ENCODE measurements at regions not wholly inside any gene's neighbourhood (a gene's known extent, or its start where the extent isn't known, plus 50 kb on each side); places are given as distances from the start of the nearest gene placed in this dataset.

DNA sequence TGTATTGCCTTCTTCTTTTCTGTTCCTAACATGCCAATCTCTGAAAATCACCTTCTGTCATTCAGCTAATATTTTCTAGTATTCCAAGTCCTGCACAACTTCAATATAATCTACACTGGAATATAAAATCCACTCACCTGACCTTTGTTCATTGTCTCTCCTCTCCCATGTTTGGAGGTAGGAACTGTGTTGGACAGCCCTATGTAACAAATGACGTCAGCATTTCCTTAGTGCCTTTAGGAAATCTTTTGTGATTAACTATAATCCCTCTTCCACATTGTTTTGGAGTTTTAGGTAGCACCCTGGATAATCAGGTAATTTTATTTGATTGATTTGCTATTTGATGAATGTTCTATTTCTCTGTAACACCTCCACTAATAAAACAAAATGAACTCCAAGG, 814.8 kb upstream of the PRKX start:
- no peak for DNase-seq (ENCODE audit: low spot score)
- no peaks in the 10 kb centered on the region for H3K4me1 ChIP-seq (ENCODE audit: insufficient read depth, poor library complexity, severe bottlenecking)
- TF ChIP-seq CTCF (IDR thresholded peaks at IDR 0.05; ENCODE audit: poor library complexity, severe bottlenecking) = no peak
- H3K9me3 ChIP-seq (ENCODE audit: severe bottlenecking) = no peaks in the 10 kb centered on the region
- no peak overlapping the region for H3K4me3 ChIP-seq (ENCODE audit: severe bottlenecking)
- H3K27me3 ChIP-seq (ENCODE audit: insufficient read depth, poor library complexity, severe bottlenecking) = no peaks in the 10 kb centered on the region
- ATAC-seq (ENCODE audit: low read depth) = no peak
- H3K27ac ChIP-seq (ENCODE audit: poor library complexity, severe bottlenecking) = no peak overlapping the region
- no peaks in the 10 kb centered on the region for H3K36me3 ChIP-seq (ENCODE audit: low read depth)

GRCh38 chrX:4485912-4486311, 772.5 kb upstream of the PRKX start:
- Histone ChIP-seq H3K4me1 (ENCODE audit: insufficient read depth, poor library complexity, severe bottlenecking) (no peaks in the 10 kb centered on the region), H3K27me3 (ENCODE audit: insufficient read depth, poor library complexity, severe bottlenecking) (no peaks in the 10 kb centered on the region), H3K4me3 (ENCODE audit: severe bottlenecking) (no peak overlapping the region), H3K27ac (ENCODE audit: poor library complexity, severe bottlenecking) (no peak overlapping the region), H3K36me3 (ENCODE audit: low read depth) (no peaks in the 10 kb centered on the region), H3K9me3 (ENCODE audit: severe bottlenecking) (no peaks in the 10 kb centered on the region)
- no peak for DNase-seq (ENCODE audit: low spot score)
- no peak for ATAC-seq (ENCODE audit: low read depth)
- TF ChIP-seq CTCF (IDR thresholded peaks at IDR 0.05; ENCODE audit: poor library complexity, severe bottlenecking) = no peak

DNA sequence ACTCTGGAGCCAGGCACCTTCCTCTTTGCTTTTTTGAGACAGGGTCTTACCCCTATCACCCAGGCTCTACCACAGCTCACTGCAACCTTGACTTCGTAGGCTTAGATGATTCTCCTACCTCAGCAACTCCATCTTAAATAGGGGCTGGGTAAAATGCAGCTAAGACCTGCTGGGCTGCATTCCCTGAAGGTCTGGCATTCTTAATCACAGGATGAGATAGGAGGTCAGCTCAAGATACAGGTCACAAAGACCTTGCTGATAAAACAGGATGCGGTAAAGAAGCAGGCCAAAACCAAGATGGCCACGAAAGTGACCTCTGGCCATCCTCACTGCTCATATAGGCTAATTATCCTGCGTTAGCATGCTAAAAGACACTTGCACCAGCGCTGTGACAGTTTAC, 770.8 kb upstream of the PRKX start:
- H3K4me3 ChIP-seq (ENCODE audit: severe bottlenecking) = no peak overlapping the region
- TF ChIP-seq CTCF (IDR thresholded peaks at IDR 0.05; ENCODE audit: poor library complexity, severe bottlenecking) = no peak
- DNase-seq (ENCODE audit: low spot score) = no peak
- no peaks in the 10 kb centered on the region for H3K9me3 ChIP-seq (ENCODE audit: severe bottlenecking)
- H3K36me3 ChIP-seq (ENCODE audit: low read depth) = no peaks in the 10 kb centered on the region
- H3K27me3 ChIP-seq (ENCODE audit: insufficient read depth, poor library complexity, severe bottlenecking) = no peaks in the 10 kb centered on the region
- no peak overlapping the region for H3K27ac ChIP-seq (ENCODE audit: poor library complexity, severe bottlenecking)
- H3K4me1 ChIP-seq (ENCODE audit: insufficient read depth, poor library complexity, severe bottlenecking) = no peaks in the 10 kb centered on the region
- no peak for ATAC-seq (ENCODE audit: low read depth)

DNA sequence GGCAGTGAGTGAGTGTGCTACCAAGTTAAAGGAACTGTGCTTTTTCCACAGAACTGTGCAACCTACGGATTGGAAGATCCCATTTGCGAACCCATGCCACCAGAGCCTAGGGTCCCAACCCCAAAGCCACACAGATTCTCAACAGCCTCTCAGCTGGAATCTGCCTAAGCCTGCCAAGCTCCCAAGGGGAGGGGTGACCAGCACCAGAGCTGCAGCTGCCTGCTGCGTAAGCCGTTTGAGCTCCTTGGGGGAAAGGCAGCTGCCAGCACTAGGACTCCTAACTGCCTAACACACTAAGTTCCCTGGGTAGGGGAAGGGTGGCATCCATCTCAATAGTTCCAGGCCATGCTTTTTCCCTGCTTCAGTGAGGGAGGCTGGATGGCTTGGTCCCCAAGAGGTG, 738.1 kb upstream of the PRKX start:
- no peak overlapping the region for H3K27ac ChIP-seq (ENCODE audit: poor library complexity, severe bottlenecking)
- H3K27me3 ChIP-seq (ENCODE audit: insufficient read depth, poor library complexity, severe bottlenecking) = no peaks in the 10 kb centered on the region
- DNase-seq (ENCODE audit: low spot score) (no peak), ATAC-seq (ENCODE audit: low read depth) (no peak)
- H3K4me1 ChIP-seq (ENCODE audit: insufficient read depth, poor library complexity, severe bottlenecking) = no peaks in the 10 kb centered on the region
- no peak overlapping the region for H3K4me3 ChIP-seq (ENCODE audit: severe bottlenecking)
- no peaks in the 10 kb centered on the region for H3K9me3 ChIP-seq (ENCODE audit: severe bottlenecking)
- TF ChIP-seq CTCF (IDR thresholded peaks at IDR 0.05; ENCODE audit: poor library complexity, severe bottlenecking) = no peak
- H3K36me3 ChIP-seq (ENCODE audit: low read depth) = no peaks in the 10 kb centered on the region

DNA sequence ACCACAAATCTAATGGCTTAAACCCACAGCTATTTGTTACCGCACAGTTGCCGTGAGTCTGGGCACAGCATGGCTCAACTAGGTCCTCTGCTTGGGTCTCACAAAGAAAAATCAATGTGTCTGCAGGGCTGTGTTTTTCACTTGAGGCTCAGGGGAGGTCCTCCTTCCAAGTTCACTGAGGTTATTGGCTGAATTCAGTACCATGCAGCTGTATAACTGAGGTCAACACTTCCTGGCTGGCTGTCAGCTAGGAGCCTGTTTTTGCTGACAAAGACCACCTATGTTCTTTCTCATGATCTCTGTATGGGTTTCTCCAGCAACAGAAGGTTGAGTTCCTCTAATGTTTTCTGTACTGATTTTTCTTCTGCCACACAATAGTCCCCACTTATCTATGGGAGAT, 736.7 kb upstream of the PRKX start:
- DNase-seq (ENCODE audit: low spot score) = no peak
- Histone ChIP-seq H3K27me3 (ENCODE audit: insufficient read depth, poor library complexity, severe bottlenecking) (no peaks in the 10 kb centered on the region), H3K36me3 (ENCODE audit: low read depth) (no peaks in the 10 kb centered on the region), H3K9me3 (ENCODE audit: severe bottlenecking) (no peaks in the 10 kb centered on the region), H3K27ac (ENCODE audit: poor library complexity, severe bottlenecking) (no peak overlapping the region), H3K4me1 (ENCODE audit: insufficient read depth, poor library complexity, severe bottlenecking) (no peaks in the 10 kb centered on the region), H3K4me3 (ENCODE audit: severe bottlenecking) (no peak overlapping the region)
- ATAC-seq (ENCODE audit: low read depth) = no peak
- no peak for TF ChIP-seq CTCF (IDR thresholded peaks at IDR 0.05; ENCODE audit: poor library complexity, severe bottlenecking)

All from RWPE2 (cell line).